H7 (cell line): ENCODE measurements at regions not wholly inside any gene's neighbourhood (a gene's known extent, or its start where the extent isn't known, plus 50 kb on each side); places are given as distances from the start of the nearest gene placed in this dataset.
A peak's percentile ranks its signal among the peaks of the same experiment; 100 is the strongest.

Experiments
- DNase-seq: peaks from one replicate; pipeline ENCODE4 v3.0.0; 2012
- H3K27me3 ChIP-seq: 2 replicates; pipeline ENCODE4 v1.6.0; 2011; ENCODE audit warnings: mild to moderate bottlenecking, low read length; ENCODE audit not compliant: control insufficient read depth, insufficient read depth
- H3K36me3 ChIP-seq: replicated peaks from 2 replicates; pipeline ENCODE4 v1.5.1; 2011; ENCODE audit warnings: low read length; ENCODE audit not compliant: control insufficient read depth, insufficient read depth
- H3K4me3 ChIP-seq: 2 replicates; pipeline ENCODE4 v1.5.1; 2011; ENCODE audit warnings: low read depth, mild to moderate bottlenecking, control low read depth, low read length, moderate library complexity; ENCODE audit not compliant: insufficient read depth

DNA sequence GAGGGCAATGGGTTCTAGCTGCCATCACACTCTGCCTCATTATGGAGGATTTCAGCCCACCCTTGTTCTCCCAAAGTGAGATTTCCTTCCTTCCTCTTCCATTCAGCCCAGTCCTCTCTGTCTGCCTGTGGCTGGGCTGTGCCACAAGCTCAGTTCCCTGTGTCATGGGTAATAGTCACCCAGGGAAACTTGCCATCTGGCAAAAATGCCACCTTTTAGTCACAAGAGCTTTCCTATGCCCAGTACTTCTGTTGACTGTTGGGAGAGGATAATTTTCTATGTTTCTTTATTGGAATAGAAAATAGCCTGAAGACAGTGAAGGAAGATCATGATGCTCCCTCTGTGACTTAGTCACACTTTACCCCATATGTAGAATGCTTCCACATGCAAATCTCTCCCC, 71.4 kb downstream of the TLR4 start:
- H3K36me3 ChIP-seq: no peaks in the 10 kb centered on the region
- no peak overlapping the region for H3K4me3 ChIP-seq
- no peaks in the 10 kb centered on the region for H3K27me3 ChIP-seq
- DNase-seq: no peak

DNA sequence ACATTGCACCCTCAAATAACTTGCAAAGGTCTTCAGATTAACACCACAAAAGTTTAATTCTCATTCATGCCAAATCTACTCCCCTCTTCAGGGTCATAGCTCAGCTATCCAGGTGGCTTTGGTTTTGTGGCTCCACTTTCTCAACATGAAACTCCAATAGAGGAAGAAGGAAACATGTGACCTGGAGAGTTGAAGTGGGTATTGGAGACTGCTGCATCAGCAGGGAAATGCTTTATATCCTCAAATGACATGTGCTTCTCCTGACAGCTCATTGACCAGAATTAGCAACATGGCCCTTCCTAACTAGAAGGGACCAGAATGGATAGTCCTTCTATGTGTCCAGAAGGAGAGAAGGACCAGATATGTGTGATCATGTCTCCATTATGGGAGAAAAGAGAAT, 73.6 kb downstream of the TLR4 start:
- H3K36me3 ChIP-seq: no peaks in the 10 kb centered on the region
- H3K27me3 ChIP-seq: no peaks in the 10 kb centered on the region
- H3K4me3 ChIP-seq: no peak overlapping the region
- DNase-seq: no peak

DNA sequence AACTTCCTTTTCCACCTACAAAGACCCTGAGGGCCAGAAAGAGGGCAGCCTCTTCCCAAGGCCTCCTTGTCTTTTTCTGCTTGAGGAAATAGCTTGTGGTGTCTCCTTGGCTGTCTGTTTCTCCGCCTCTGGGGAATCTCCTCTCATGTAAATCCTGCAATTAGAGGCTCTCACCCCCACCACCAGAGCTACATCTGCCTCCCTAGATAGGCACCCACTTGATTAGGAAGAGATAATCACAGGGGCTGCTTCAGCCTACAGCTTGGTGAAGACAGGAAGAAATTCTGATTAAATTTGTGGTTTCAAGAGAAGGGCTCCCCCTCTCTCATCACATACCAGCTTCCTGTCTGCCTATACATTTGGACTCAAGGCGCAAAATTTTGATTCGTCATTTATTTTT, 75.6 kb downstream of the TLR4 start:
- DNase-seq: no peak
- Histone ChIP-seq H3K4me3 (no peak overlapping the region), H3K36me3 (no peaks in the 10 kb centered on the region), H3K27me3 (no peaks in the 10 kb centered on the region)

DNA sequence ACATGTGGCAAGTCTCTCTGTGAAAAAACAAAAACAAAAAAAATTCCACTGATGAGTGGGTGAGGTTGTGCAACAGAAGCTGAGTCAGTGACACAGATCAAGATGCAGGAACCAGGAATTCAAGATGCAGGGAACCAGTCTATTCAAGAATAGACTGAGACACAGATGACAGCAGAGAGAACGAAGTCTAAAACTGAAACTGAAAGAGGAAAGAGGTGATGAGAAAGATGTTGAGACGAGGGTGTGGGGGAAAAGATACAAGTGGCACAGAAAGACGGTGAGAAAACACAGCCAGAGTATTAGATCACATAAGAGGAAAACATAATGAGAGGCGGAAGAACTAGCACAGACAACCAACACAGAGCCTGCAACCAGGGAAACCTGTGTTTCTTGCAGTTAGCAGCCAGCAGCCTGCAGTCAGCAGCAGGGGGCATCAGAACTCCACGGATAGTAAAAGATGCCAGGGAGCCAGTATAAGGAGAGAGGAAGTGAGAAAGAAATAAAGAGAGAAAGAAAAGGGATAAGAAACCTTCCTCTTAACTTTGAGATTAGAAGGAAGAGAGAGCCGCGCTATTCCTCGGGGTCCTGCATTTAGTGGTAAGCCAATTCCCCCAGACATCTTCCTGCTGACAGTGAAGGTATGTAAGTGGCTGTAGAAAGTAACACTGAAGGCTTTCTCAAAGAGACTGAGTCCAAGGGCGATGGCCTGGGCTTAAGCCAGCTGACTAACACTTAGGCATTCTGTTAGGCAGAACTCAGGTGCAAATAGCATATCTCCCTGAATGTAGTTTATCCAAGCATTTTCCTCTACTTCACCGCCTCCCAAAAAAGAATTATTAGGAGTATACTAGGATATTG, 79.0 kb downstream of the TLR4 start:
- no peak overlapping the region for H3K4me3 ChIP-seq
- no peaks in the 10 kb centered on the region for H3K27me3 ChIP-seq
- DNase-seq: peak; percentile 8
- no peaks in the 10 kb centered on the region for H3K36me3 ChIP-seq

DNA sequence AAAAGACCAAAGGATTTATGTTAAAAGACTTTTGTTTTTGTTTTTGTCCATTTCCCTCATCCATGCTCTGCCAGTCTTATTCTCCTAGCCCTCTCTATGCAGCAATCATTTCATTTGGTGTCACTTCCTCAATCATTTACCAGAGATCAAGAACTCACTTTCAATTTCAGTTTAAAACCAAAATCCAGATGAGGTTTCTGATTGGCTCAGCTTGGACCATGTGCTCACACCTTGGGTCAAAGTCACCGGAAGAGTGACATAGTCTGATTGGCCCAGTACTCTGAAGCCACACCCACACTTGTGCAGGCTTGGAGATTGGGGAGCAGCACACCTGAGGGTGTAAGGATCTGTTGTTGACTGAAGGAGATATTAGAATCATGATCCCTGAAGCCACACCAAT, 79.6 kb downstream of the TLR4 start:
- DNase-seq: no peak
- H3K27me3 ChIP-seq: no peaks in the 10 kb centered on the region
- H3K4me3 ChIP-seq: no peak overlapping the region
- H3K36me3 ChIP-seq: no peaks in the 10 kb centered on the region

DNA sequence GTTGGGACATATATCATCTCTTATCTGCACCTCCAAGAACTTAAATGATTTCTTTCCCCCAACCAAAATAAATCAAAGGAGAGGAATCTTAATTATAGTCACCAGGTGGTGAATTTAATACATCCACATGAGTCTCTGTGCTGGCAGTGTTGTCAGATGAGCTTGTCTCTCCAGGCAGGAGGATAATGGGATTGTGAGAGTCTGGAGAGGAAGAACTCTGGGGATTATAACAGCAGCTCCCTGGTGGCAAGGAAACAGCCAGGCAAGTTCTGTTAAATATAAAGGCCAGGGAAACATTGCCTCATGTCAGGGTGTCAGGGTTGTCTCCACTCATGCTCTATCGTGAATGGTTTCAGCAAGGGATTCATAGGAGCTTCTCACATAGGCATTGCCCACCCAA, 80.8 kb downstream of the TLR4 start:
- DNase-seq: no peak
- H3K4me3 ChIP-seq: no peak overlapping the region

DNA sequence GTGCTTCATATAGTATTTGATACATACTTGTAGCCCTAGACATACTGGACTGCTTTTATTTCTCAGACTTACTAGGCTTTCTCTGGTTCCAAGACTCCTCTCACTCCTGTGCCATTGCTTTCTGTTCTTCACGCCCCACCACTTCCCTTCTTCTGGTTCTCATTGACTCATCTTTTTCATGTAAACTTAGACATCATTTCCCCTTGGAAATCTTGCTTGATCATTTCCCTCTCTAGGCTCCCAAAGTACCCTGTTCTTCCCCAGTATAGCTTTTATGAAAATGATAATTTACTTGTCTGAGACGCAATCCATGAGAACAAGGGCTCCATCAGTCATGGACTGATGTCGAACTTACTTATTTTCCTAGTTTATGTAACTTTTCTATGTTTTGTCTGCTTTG, 83.5 kb downstream of the TLR4 start:
- DNase-seq: no peak
- Histone ChIP-seq H3K4me3 (no peak overlapping the region), H3K27me3 (no peaks in the 10 kb centered on the region), H3K36me3 (no peaks in the 10 kb centered on the region)

More for the DNA sequence above, 80.8 kb downstream of the TLR4 start:
- Histone ChIP-seq H3K36me3 (no peaks in the 10 kb centered on the region), H3K27me3 (no peaks in the 10 kb centered on the region)

DNA sequence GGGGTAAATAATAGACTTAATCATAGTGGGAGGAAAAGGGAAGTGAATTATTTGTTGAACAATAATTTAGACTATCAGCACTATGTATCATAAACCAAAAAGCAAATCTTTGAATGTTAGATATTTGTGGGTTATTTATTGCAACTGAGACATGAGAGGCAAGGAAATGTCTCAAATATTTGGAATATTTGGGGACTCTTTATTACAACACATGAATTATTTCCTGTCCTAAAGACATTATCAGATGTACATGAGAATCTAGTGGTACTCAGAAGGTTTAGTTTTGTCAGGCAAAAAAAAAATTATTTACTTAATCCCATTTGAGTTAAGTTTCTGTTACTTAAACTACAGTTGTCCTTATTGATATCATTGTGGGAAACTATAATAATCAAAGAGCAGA, 91.1 kb downstream of the TLR4 start:
- no peak for DNase-seq
- no peaks in the 10 kb centered on the region for H3K27me3 ChIP-seq
- H3K4me3 ChIP-seq: no peak overlapping the region
- no peaks in the 10 kb centered on the region for H3K36me3 ChIP-seq

DNA sequence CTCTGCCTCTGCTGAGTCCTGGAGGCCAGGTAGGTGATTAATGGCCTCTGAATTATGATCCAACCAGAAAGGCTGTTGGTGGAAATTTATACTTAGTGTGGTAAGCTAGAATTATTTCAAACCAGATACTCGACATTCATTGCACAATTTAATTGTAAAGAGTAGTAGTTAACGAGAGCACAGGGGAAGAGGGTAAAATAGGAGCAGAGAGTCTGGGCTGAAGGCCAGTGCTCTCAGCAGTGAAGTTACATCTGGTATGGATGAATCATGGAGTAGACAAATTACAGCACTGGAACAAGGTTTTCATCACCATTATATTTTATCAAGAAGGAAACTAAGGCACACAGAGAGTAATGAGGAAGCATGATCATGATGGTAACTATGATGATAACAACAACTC, 92.5 kb downstream of the TLR4 start:
- H3K27me3 ChIP-seq: no peaks in the 10 kb centered on the region
- no peaks in the 10 kb centered on the region for H3K36me3 ChIP-seq
- no peak overlapping the region for H3K4me3 ChIP-seq
- DNase-seq: no peak

DNA sequence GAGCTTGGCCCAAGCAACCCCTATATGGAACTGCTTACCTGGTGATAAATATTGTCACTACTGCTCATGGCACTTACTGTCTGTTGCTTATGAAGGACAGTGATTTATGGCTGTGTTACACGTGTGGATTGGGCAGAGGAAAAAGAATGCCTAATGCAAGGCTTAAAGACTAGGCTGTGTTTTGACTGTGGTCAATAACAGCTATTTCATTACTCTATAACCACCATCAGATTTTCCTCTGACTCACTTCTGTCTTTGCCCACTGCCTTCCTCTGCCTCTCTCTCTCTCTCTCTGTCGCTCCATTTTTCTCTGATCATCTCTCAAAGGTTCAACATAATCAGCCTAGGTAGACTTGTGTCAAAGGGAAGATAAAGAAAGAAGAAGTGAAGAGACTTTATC, 96.2 kb downstream of the TLR4 start:
- H3K27me3 ChIP-seq: no peaks in the 10 kb centered on the region
- no peak for DNase-seq
- H3K4me3 ChIP-seq: no peak overlapping the region
- H3K36me3 ChIP-seq: no peaks in the 10 kb centered on the region

DNA sequence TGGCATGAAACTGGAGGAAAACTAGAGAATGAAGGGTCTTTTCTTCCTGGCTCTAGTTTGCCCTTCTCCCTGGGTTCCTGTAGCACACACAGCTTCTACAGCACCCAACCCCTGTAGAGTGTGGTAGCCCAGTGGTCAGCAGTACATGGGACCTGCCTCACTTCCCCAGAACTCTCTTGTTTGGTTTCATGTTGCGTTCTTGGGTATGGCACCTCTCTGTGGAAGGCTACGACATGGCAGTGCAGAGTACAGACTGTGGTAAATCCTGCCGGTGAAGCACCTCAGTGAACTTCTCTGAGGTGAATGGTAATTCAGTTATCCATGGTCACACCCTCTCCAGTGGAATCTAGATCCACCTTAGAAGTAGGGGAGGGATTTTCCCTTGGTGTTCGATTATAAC, 105.5 kb downstream of the TLR4 start:
- H3K36me3 ChIP-seq: no peaks in the 10 kb centered on the region
- no peak overlapping the region for H3K4me3 ChIP-seq
- no peaks in the 10 kb centered on the region for H3K27me3 ChIP-seq
- DNase-seq: no peak

DNA sequence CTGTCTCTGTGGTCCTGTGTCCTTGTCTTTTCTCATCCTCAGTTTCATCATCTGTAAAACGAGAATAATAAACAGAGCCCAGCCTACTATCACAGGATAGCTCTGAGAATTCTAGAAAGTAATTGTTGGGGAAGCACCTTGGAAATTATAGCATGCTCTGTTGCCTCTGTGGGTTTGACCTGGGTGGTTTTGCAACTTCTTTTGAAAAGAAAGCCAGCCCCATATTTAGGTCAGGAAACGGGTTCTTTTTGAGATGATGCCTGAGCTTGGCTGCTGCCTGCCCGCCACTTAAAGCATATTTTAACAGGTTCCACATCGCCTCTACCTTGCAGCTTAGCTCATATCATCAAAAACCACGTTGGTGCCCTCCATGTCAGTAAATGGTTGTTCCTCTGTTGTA, 111.1 kb downstream of the TLR4 start:
- no peak for DNase-seq
- no peaks in the 10 kb centered on the region for H3K36me3 ChIP-seq
- no peaks in the 10 kb centered on the region for H3K27me3 ChIP-seq
- H3K4me3 ChIP-seq: no peak overlapping the region

DNA sequence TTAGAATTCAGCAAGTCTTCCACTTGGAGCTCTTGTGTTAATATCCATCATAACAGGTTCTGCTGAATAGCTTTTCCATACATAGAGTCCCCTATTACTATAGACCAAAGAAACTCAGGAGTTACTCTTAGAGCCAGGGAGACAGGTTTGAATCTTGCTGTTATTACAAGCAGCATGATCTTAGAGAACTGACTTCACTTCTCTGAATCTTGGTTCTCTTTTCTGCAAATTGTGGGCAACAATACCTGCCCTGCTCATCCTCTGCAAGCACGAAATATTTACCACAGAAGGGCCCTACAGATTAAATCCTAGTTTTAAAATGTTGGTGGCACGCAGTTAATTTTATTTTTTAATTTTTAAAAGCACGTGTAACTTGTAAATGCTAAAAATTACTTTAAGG, 111.7 kb downstream of the TLR4 start:
- Histone ChIP-seq H3K4me3 (no peak overlapping the region), H3K36me3 (no peaks in the 10 kb centered on the region), H3K27me3 (no peaks in the 10 kb centered on the region)
- DNase-seq: no peak

DNA sequence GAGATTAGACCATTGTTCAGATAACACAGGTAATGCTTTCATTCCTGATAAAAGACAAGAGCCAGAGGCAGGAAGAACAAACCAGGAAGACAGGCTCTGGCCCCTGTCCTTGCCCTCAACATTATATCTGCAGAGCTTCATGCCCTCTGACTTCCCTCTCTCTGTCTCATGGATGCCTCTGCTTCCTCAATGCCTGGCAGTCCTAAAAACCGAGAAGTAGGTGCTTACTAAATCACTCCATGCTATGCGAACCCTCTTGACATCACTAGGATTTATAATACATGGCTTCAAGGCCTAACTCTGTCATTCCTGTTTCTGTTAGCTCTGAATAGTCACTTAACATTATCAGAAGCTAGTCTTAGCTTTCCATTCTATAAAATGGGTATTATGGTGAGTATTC, 117.8 kb downstream of the TLR4 start:
- Histone ChIP-seq H3K27me3 (no peaks in the 10 kb centered on the region), H3K36me3 (no peaks in the 10 kb centered on the region), H3K4me3 (no peak overlapping the region)
- no peak for DNase-seq

DNA sequence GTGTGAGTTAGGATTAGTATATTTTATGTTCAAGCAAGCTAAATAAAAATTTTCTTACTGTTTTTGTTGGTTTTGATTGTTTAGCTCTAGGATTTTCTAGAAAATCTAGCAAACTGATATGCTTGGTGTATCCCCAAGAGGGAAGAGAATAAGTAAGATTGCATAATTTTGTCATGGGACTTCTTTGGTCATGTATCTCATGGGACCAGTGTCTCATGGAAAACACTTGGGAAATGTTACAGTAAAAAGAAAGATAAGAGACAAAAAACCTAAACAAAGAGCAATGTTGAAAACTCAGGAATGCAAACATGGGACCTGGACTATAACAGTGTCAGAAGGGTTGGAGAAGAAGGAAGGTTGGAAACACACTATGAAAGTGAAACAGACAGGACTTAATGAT, 119.4 kb downstream of the TLR4 start:
- no peaks in the 10 kb centered on the region for H3K36me3 ChIP-seq
- no peak overlapping the region for H3K4me3 ChIP-seq
- no peak for DNase-seq
- H3K27me3 ChIP-seq: no peaks in the 10 kb centered on the region
